NOMO-1 treated with dmso at 0.1 percent for 144 hours (cell line): ENCODE measurements at regions not wholly inside any gene's neighbourhood (a gene's known extent, or its start where the extent isn't known, plus 50 kb on each side); places are given as distances from the start of the nearest gene placed in this dataset.
"Not testable (repeated sequence)": the region's sequence is repeated elsewhere in the genome, so short reads cannot be mapped to it uniquely, and the experiment has no call there.

ENCODE experiments used
- DNase-seq: peaks from one replicate; lab custom pipeline; 2025; ENCODE audit not compliant: unreplicated experiment; lab: John Stamatoyannopoulos, UW

- no peak for DNase-seq
These were observed 100.9 kb upstream of the TCF21 start for GRCh38 chr6:133787859-133788505.

DNA sequence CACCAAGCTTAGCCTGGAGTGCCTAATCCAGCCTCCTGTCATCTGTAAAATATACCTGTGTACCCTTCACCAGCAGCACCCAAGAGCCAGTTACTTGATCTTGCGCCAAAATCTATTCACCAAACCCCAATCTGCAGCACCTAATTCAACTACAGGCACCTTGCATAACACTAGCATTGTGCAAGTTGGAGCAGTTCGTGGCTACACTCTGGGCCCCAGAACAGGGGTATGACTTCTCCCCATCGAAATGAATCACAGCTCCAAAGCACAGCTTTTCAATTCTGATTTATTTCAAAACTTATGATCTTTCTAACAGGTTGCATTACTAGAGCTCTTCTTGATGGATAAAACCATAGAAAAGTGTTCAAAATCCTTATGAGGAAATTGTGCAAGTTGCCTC, 100.4 kb upstream of the TCF21 start:
- no peak for DNase-seq

DNA sequence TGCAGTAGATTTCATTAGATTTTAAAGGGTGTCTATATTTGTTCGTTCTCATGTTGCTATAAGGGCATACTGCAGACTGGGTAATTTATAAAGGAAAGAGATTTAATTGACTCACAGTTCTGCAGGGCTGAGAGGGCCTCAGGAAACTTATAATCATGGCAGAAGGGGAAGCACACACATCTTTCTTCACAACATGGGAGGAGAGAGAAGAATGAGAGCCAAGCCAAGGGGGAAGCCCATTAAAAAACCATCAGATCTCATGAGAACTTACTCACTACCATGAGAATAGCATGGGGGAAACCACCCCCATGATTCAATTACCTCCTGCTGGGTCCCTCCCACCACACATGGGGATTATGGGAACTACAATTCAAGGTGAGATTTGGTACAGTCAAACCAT, 99.5 kb upstream of the TCF21 start:
- DNase-seq = not testable (repeated sequence)

- DNase-seq = not testable (repeated sequence)
These were observed 98.2 kb upstream of the TCF21 start for GRCh38 chr6:133790756-133791155.

DNA sequence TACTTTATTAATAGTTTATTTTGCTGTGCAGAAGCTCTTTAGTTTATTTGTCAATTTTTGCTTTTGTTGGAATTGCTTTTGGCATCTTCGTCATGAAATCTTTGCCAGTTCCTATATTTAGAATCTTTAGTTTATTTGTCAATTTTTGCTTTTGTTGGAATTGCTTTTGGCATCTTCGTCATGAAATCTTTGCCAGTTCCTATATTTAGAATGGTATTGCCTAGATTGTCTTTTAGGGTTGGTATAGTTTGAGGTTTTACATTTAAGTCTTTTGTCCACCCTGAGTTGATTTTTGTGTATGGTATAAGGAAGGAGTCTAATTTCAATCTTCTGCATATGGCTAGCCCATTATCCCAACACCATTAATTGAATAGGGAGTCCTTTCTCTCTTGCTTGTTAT, 93.9 kb upstream of the TCF21 start:
- not testable (repeated sequence) for DNase-seq

DNA sequence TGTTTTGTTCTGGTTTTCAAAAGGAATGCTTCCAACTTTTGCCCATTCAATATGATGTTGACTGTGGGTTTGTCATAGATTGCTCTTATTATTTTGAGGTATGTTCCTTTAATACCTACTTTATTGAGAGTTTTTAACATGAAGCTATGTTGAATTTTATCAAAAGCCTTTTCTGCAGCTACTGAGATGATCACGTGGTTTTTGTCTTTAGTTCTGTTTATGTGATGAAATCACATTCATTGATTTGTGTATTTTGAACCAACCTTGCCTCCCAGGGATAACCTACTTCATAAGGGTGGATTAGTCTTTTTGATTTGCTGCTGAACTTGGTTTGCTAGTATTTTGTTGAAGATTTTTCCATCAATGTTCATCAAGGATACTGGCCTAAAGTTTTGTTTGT, 92.7 kb upstream of the TCF21 start:
- no peak for DNase-seq

DNA sequence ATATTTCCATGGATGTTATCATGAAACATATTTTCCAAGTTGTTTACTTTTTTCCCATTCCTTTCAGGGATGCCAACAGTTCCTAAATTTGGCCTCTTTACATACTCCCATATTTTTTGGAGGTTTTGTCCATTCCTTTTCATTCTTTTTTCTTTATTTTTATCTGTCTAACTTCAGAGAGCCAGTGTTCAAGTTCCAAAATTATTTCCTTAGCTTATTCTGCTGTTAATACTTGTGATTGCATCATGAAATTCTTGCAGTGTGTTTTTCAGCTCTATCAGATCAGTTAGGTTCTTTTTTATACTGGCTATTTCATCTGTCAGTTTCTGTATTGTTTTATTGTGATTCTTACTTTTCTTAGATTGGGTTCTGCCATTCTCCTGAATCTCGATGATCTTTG, 89.9 kb upstream of the TCF21 start:
- no peak for DNase-seq

- DNase-seq = no peak
These were observed 86.1 kb upstream of the TCF21 start for GRCh38 chr6:133802861-133803260.

DNA sequence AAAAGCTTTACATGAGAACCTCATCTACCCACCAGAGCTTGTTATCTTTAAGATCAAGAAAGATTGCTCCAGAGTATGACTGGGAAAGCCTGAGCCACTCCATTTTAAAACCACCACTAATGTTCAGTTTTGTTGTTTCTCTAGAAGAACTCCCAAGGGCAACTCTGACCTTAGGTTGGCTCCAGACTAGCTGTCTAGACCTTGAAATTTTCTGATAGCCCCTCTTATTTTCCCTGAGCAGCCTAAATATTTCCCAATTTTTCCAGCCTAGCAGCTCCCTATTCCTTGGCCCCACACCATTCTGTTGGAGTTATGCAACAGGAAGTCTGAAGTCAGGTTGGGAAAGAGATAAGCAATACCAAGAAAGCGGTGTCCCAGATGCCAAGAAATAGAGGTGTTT, 84.6 kb upstream of the TCF21 start:
- no peak for DNase-seq

- DNase-seq = no peak
These were observed 83.0 kb upstream of the TCF21 start for GRCh38 chr6:133805876-133806275.

- DNase-seq = no peak
These were observed 82.4 kb upstream of the TCF21 start for GRCh38 chr6:133806382-133807140.

DNA sequence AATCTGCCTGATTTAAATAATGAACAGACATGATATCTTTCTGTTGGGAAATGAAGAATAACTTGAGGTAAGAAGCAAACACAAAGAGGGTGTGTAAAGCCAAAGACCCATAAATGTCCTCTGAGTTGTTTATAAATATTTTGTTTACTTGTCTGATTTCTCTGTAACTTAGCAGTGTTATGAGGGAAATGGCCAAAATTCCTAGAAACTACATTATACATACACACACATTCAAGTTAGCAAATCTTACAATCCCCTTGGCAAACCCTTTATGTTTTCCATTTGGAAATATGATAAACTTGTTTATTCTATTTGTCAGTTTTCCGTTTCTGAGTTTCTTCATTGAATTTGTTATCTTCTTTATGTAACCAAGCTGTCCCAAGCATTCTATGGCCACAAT, 81.4 kb upstream of the TCF21 start:
- no peak for DNase-seq

- DNase-seq = no peak
These were observed 79.5 kb upstream of the TCF21 start for GRCh38 chr6:133809406-133809805.

GRCh38 chr6:133811557-133811956, 77.4 kb upstream of the TCF21 start:
- no peak for DNase-seq

GRCh38 chr6:133812446-133812845, 76.5 kb upstream of the TCF21 start:
- DNase-seq = not testable (repeated sequence)

- no peak for DNase-seq
These were observed 74.7 kb upstream of the TCF21 start for GRCh38 chr6:133814238-133814637.

DNA sequence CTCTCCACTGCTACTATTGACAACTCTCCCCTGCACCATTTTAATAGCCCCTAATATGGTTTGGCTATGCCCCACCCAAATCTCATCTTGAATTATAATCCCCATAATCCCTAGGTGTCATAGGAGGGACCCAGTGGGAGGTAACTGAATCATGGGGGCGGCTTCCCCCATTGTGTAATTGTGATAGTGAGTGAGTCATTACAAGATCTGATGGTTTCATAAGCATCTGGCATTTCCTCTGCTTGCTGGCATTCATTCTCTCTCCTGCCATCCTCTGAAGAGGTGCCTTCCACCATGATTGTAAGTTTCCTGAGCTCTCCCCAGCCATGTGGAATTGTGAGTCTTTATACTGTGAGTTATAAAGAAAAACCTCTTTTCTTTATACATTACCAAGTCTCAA, 74.1 kb upstream of the TCF21 start:
- no peak for DNase-seq

DNA sequence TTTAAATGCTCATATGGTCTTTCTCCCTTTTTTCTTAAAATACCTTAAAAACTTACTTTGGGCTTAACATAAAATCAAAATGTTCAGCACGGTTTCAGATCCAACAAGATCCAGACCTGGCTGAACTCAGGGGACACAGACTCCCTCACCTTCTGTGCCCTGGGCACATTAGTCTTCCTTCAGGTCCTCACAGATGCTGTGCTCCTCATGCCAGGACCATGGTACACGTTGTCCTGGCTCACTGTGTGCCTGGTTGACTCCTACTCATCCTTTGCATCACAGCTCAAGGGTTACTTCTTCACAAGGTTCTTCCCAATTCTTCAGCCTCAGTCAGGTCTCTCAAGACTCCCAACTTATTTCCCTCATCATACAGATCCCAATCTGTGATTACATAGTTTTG, 73.6 kb upstream of the TCF21 start:
- no peak for DNase-seq

DNA sequence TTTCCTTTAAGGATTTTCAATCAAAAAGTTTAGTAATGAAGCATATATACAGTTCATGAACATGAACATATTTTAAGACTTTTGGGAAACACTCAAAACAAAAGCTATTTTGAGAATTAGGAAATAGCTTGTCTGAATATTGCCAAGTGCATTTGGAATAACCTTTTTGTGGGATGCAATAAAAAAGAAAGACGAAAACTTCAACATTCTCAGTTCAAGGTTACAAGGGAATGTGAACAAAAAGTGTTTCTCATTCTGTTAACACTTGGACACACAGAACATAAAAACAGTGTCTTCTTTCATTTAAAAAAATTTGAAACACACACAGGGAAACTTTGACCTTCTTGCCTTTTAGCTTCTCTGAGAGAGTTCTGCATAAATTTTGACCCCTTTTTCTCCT, 72.7 kb upstream of the TCF21 start:
- no peak for DNase-seq

DNA sequence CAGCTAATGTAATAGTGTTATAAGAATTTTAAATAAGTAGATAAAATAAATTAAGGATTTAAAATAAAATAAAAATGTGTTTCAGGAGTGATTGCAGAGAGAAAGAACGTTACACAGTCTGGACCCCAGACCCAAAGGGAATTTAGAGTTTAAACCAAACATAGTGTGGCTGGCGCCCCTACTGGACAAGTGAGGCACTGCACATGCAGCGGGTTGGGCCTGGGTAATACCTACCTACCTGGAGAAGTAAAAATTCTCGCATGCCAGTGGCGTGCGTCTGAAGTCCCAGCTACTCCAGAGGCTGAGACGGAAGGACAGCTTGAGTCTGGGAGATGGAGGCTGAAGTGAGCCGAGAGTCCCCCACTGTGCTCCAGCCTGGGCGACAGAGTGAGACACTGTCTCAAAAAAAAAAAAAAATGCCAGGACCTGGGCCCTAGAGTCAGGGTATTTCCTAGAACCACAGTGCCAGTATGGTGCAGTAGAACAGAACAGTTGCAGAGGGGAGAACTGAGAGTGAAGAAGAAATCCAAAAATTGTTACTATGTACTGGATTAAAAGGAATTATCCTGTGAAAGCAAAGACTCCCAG, 71.4 kb upstream of the TCF21 start:
- no peak for DNase-seq

- DNase-seq = no peak
These were observed 70.6 kb upstream of the TCF21 start for GRCh38 chr6:133818320-133818719.

- DNase-seq = no peak
These were observed 68.7 kb upstream of the TCF21 start for GRCh38 chr6:133820208-133820607.
